ENCODE measurements at regions not wholly inside any gene's neighbourhood (a gene's known extent, or its start where the extent isn't known, plus 50 kb on each side); places are given as distances from the start of the nearest gene placed in this dataset.

DNA sequence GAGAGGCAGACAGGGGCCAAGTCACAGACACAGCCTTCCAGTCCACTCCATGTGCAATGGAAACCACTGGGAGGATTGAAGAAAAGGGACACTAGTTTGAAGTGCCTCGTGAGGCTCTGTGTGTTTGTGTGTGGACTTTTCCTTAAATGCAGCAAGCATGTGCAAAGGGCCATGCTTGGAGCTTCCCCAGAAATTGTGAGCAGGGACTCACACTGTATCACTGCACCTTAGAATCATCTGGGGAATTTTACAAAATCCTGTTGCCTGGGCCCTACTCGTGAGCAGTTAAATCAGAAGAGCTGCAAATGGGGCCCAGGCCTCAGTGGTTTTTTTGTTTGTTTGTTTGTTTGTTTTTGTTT is 137.8 kb downstream of the TRIM43 start:
- TF ChIP-seq, protein P1, sequence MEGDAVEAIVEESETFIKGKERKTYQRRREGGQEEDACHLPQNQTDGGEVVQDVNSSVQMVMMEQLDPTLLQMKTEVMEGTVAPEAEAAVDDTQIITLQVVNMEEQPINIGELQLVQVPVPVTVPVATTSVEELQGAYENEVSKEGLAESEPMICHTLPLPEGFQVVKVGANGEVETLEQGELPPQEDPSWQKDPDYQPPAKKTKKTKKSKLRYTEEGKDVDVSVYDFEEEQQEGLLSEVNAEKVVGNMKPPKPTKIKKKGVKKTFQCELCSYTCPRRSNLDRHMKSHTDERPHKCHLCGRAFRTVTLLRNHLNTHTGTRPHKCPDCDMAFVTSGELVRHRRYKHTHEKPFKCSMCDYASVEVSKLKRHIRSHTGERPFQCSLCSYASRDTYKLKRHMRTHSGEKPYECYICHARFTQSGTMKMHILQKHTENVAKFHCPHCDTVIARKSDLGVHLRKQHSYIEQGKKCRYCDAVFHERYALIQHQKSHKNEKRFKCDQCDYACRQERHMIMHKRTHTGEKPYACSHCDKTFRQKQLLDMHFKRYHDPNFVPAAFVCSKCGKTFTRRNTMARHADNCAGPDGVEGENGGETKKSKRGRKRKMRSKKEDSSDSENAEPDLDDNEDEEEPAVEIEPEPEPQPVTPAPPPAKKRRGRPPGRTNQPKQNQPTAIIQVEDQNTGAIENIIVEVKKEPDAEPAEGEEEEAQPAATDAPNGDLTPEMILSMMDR (IDR thresholded peaks at IDR 0.05): no peak
- TF ChIP-seq POLR2A (IDR thresholded peaks at IDR 0.05): no peak
